CD8-positive, alpha-beta memory T cell (primary cell): ENCODE measurements at regions not wholly inside any gene's neighbourhood (a gene's known extent, or its start where the extent isn't known, plus 50 kb on each side); places are given as distances from the start of the nearest gene placed in this dataset.

Source experiments
- CTCF ChIA-PET: fragments of 350-600 bp; sonication (Branson Sonifier 250); formaldehyde crosslinking; loops from one replicate; lab custom pipeline; 2021; ENCODE audit warnings: antibody characterized with exemption; lab: Charles Lee
- POLR2A ChIA-PET: fragments of 350-600 bp; sonication (Branson Sonifier 250); formaldehyde crosslinking; loops from one replicate; lab custom pipeline; 2021; ENCODE audit warnings: antibody characterized with exemption; lab: Charles Lee
- DNase-seq, 5 donors: peaks; one replicate each; pipeline versions ENCODE4 v3.0.0 to v3.0.0-alpha.2; 2020 to 2022; ENCODE audit warnings: mixed read lengths in 1 of 5
- H3K27ac ChIP-seq: one replicate; pipeline ENCODE4 v1.7.0; 2013; ENCODE audit warnings: low read depth, mild to moderate bottlenecking, low read length, moderate library complexity
- H3K27me3 ChIP-seq: 2 replicates; pipeline ENCODE4 v1.7.0; 2013; ENCODE audit warnings: low read length, mild to moderate bottlenecking; ENCODE audit not compliant: insufficient read depth, poor library complexity, severe bottlenecking
- H3K36me3 ChIP-seq: 2 replicates; pipeline ENCODE4 v1.7.0; 2013; ENCODE audit warnings: mild to moderate bottlenecking, low read length, moderate library complexity; ENCODE audit not compliant: insufficient read depth
- H3K4me1 ChIP-seq: 2 replicates; pipeline ENCODE4 v1.7.0; 2013; ENCODE audit warnings: mild to moderate bottlenecking, low read length, moderate library complexity; ENCODE audit not compliant: insufficient read depth
- H3K4me3 ChIP-seq: 2 replicates; pipeline ENCODE4 v1.7.0; 2013; ENCODE audit warnings: mild to moderate bottlenecking, low read length
- H3K9me3 ChIP-seq: 2 replicates; pipeline ENCODE4 v1.7.0; 2013; ENCODE audit warnings: mild to moderate bottlenecking, low read length
- H3K27ac Mint-ChIP-seq, 8 donors: one replicate each; pipeline ENCODE4 v1.8.0; 2020 to 2021; ENCODE audit warnings: mixed read lengths in 8 of 8, mild to moderate bottlenecking in 6 of 8, inconsistent platforms in 3 of 8, moderate library complexity in 3 of 8
- H3K27me3 Mint-ChIP-seq, 2 donors: one replicate each; pipeline ENCODE4 v1.8.0; 2020 to 2021; ENCODE audit warnings: mixed read lengths in 2 of 2, mild to moderate bottlenecking in 1 of 2, moderate library complexity in 1 of 2
- H3K36me3 Mint-ChIP-seq, 3 donors: one replicate each; pipeline ENCODE4 v1.8.0; 2020 to 2021; ENCODE audit warnings: mixed read lengths in 3 of 3, inconsistent platforms in 1 of 3, mild to moderate bottlenecking in 1 of 3
- H3K4me1 Mint-ChIP-seq, 3 donors: one replicate each; pipeline ENCODE4 v1.8.0; 2020 to 2021; ENCODE audit warnings: mixed read lengths in 3 of 3, inconsistent platforms in 1 of 3, mild to moderate bottlenecking in 1 of 3
- H3K4me3 Mint-ChIP-seq, 7 donors: one replicate each; pipeline ENCODE4 v1.8.0; 2020 to 2021; ENCODE audit warnings: mixed read lengths in 7 of 7, mild to moderate bottlenecking in 6 of 7, moderate library complexity in 4 of 7, inconsistent platforms in 2 of 7
- H3K9me3 Mint-ChIP-seq, 5 donors: one replicate each; pipeline ENCODE4 v1.8.0; 2020 to 2022; ENCODE audit warnings: mixed read lengths in 5 of 5, mild to moderate bottlenecking in 3 of 5, moderate library complexity in 2 of 5, inconsistent platforms in 1 of 5

GRCh38 chr9:88721495-88722279 lies 186.7 kb downstream of the NXNL2 start:
- ChIA-PET CTCF (no interaction called here), POLR2A (no interaction called here)
- no peak for DNase-seq
- no peak overlapping the region for H3K4me3 Mint-ChIP-seq
- H3K27ac Mint-ChIP-seq, result no peak overlapping the region
- peaks cover 0 to 2% (median 0%) of the 10 kb centered on the region in 5 donors for H3K9me3 Mint-ChIP-seq
- H3K4me3 ChIP-seq, result no peak overlapping the region
- no peak overlapping the region for H3K27ac ChIP-seq
- no peaks in the 10 kb centered on the region for H3K9me3 ChIP-seq
- H3K27me3 Mint-ChIP-seq, result peaks cover 10 to 24% of the 10 kb centered on the region in 2 donors
- H3K36me3 Mint-ChIP-seq, result no peaks in the 10 kb centered on the region
- H3K36me3 ChIP-seq, result no peaks in the 10 kb centered on the region
- no peaks in the 10 kb centered on the region for H3K4me1 ChIP-seq
- no peaks in the 10 kb centered on the region for H3K4me1 Mint-ChIP-seq
- no peaks in the 10 kb centered on the region for H3K27me3 ChIP-seq

DNA sequence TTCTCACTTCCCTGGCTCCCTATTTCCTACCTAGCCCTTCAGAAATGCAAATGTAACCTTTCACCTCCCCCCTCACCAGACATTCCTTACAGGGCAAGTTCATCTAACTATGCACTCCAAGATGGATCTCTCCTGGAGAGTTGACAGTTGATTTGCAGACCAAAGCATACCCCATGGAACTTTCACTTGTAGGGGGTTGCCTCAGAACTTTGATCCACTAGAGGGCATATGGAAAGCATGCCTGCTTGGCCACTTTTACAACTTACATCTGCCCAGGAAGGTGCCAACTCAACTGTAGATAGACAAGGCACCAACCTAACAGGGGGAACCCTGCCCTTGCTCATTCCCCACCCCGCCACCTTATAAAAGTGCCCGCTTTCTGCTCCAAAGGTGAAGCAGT lies 187.8 kb downstream of the NXNL2 start:
- Mint-ChIP-seq H3K9me3 (no peaks in the 10 kb centered on the region), H3K27ac (no peak overlapping the region), H3K4me3 (no peak overlapping the region), H3K4me1 (no peaks in the 10 kb centered on the region), H3K27me3 (peaks cover 10 to 22% of the 10 kb centered on the region in 2 donors), H3K36me3 (no peaks in the 10 kb centered on the region)
- no peaks in the 10 kb centered on the region for H3K9me3 ChIP-seq
- DNase-seq, result no peak
- H3K27me3 ChIP-seq, result no peaks in the 10 kb centered on the region
- H3K27ac ChIP-seq, result no peak overlapping the region
- H3K4me1 ChIP-seq, result no peaks in the 10 kb centered on the region
- H3K36me3 ChIP-seq, result no peaks in the 10 kb centered on the region
- H3K4me3 ChIP-seq, result no peak overlapping the region
- POLR2A ChIA-PET, result no interaction called here
- CTCF ChIA-PET, result no interaction called here

- Histone ChIP-seq H3K4me3 (no peak overlapping the region), H3K27me3 (no peaks in the 10 kb centered on the region), H3K36me3 (no peaks in the 10 kb centered on the region), H3K9me3 (no peaks in the 10 kb centered on the region), H3K27ac (no peak overlapping the region), H3K4me1 (no peaks in the 10 kb centered on the region)
- H3K27ac Mint-ChIP-seq, result no peak overlapping the region
- no peaks in the 10 kb centered on the region for H3K36me3 Mint-ChIP-seq
- ChIA-PET POLR2A (no interaction called here), CTCF (no interaction called here)
- H3K4me3 Mint-ChIP-seq, result no peak overlapping the region
- H3K27me3 Mint-ChIP-seq, result peaks cover 8 to 18% of the 10 kb centered on the region in 2 donors
- no peaks in the 10 kb centered on the region for H3K4me1 Mint-ChIP-seq
- no peak for DNase-seq
- H3K9me3 Mint-ChIP-seq, result peaks cover 0 to under 1% (median 0%) of the 10 kb centered on the region in 5 donors
Observed at GRCh38 chr9:88723751-88724150, 188.8 kb downstream of the NXNL2 start.

DNA sequence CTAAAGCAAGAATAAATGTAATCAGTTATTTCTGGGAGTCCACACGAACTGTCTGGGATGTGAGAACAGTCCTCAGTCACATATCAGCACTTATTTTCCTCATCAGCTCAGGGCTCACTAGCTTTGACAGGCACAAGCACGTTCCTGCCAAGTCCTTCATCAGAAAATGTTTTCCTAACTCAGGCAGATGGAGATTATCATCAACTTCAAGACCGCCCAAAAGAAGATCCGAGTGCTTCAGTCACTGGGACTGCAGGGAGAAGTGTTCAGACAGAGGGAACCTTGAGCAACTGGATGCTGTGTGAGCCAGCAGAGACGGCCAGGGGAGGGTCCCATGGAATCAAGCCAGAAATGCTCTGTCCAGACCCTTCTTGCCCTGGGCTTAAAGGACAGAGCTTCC lies 189.4 kb downstream of the NXNL2 start:
- Histone ChIP-seq H3K4me1 (no peaks in the 10 kb centered on the region), H3K4me3 (no peak overlapping the region), H3K9me3 (no peaks in the 10 kb centered on the region), H3K36me3 (no peaks in the 10 kb centered on the region), H3K27me3 (no peaks in the 10 kb centered on the region), H3K27ac (no peak overlapping the region)
- Mint-ChIP-seq H3K4me3 (no peak overlapping the region), H3K27ac (no peak overlapping the region), H3K4me1 (no peaks in the 10 kb centered on the region), H3K9me3 (peaks cover 0 to 2% (median 0%) of the 10 kb centered on the region in 5 donors), H3K27me3 (peaks cover 7 to 13% of the 10 kb centered on the region in 2 donors), H3K36me3 (no peaks in the 10 kb centered on the region)
- no peak for DNase-seq
- CTCF ChIA-PET, result no interaction called here
- POLR2A ChIA-PET, result no interaction called here

DNA sequence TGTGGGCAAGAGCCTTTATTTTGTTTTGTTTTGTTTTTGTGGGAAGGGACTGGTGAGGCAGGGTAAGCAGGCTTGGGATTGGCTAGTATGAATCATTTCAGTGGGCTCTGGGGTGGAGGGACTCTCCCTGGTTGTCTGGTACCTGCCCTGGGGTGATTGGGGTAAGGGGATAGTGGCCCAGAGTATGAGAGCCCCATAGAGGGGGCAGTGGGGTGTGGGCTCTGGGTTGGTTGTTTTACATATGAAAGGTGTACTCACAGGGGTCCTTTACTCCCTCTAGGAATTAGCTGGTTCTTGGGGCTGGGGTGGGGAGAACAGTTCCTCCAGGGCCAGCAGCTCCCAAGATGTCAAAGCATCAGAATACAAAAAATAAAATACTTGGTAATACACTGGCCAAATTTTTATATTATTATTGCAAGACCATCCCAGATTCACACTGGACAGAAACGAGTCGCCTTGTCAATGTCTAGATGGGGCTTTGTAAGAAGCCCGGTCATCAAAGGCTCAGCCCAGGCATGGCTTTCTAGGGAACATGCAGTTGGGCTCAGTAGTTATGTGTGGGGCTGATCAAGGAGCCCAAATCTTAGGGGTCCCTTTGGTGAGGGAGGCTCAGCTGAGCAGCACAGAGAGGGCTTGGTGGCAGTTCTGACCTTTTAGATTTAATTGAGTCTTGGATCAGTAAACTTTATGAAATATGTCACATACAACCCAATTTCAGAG lies 190.5 kb downstream of the NXNL2 start:
- Histone ChIP-seq H3K9me3 (no peaks in the 10 kb centered on the region), H3K27ac (no peak overlapping the region), H3K4me1 (no peaks in the 10 kb centered on the region), H3K36me3 (no peaks in the 10 kb centered on the region), H3K4me3 (no peak overlapping the region), H3K27me3 (no peaks in the 10 kb centered on the region)
- no peaks in the 10 kb centered on the region for H3K4me1 Mint-ChIP-seq
- H3K27me3 Mint-ChIP-seq, result peaks cover 7 to 11% of the 10 kb centered on the region in 2 donors
- H3K27ac Mint-ChIP-seq, result no peak overlapping the region
- CTCF ChIA-PET, result no interaction called here
- H3K9me3 Mint-ChIP-seq, result peaks cover 0 to 2% (median 0%) of the 10 kb centered on the region in 5 donors
- DNase-seq, result no peak
- POLR2A ChIA-PET, result no interaction called here
- H3K36me3 Mint-ChIP-seq, result no peaks in the 10 kb centered on the region
- no peak overlapping the region for H3K4me3 Mint-ChIP-seq

DNA sequence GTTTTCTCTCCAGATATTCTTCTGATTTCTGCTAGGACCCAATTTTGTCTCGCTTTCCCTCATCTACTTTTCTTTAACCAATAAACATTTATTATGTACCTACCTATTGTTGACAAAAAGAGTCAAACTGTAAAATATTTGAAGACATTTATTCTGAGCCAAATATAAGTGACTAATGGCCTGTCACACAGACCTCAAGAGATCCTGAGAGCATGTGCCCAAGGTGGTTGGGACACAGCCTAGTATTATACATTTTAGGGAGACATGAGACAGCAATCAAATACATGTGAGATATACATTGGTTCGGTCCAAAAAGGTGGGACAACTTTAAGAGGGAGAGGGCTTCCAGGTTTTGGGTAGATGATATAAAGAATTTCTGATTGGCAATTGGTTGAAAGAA lies 191.8 kb downstream of the NXNL2 start:
- Mint-ChIP-seq H3K27me3 (peaks cover 5 to 10% of the 10 kb centered on the region in 2 donors), H3K9me3 (peaks cover 0 to 2% (median 0%) of the 10 kb centered on the region in 5 donors), H3K4me3 (no peak overlapping the region), H3K4me1 (no peaks in the 10 kb centered on the region), H3K36me3 (no peaks in the 10 kb centered on the region), H3K27ac (no peak overlapping the region)
- Histone ChIP-seq H3K4me3 (no peak overlapping the region), H3K27me3 (no peaks in the 10 kb centered on the region), H3K27ac (no peak overlapping the region), H3K4me1 (no peaks in the 10 kb centered on the region), H3K36me3 (no peaks in the 10 kb centered on the region), H3K9me3 (no peaks in the 10 kb centered on the region)
- ChIA-PET POLR2A (no interaction called here), CTCF (no interaction called here)
- DNase-seq, result no peak

DNA sequence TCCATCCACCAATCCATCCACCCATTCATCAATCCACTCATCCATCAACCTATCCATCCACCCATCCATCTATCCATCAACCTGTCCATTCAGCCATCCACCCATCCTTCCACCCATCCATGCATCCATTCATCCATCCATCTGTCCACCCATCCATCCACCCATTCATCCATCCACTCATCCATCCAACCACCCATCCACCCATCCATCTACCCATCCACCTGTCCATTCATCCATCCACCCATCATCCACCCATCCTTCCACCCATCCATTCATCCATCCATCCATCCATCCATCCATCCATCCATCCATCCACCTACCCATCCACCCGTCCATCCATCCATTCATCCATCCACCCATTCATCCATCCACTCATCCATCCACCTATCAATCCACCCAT lies 195.8 kb downstream of the NXNL2 start:
- no peak overlapping the region for H3K4me3 Mint-ChIP-seq
- no peaks in the 10 kb centered on the region for H3K36me3 Mint-ChIP-seq
- Histone ChIP-seq H3K4me3 (no peak overlapping the region), H3K36me3 (no peaks in the 10 kb centered on the region), H3K4me1 (no peaks in the 10 kb centered on the region), H3K27me3 (no peaks in the 10 kb centered on the region), H3K9me3 (no peaks in the 10 kb centered on the region), H3K27ac (no peak overlapping the region)
- DNase-seq, result no peak
- peaks cover 0 to 2% (median 0%) of the 10 kb centered on the region in 5 donors for H3K9me3 Mint-ChIP-seq
- H3K27ac Mint-ChIP-seq, result no peak overlapping the region
- H3K27me3 Mint-ChIP-seq, result peaks cover 0 to 2% of the 10 kb centered on the region in 2 donors
- ChIA-PET CTCF (no interaction called here), POLR2A (no interaction called here)
- H3K4me1 Mint-ChIP-seq, result no peaks in the 10 kb centered on the region

DNA sequence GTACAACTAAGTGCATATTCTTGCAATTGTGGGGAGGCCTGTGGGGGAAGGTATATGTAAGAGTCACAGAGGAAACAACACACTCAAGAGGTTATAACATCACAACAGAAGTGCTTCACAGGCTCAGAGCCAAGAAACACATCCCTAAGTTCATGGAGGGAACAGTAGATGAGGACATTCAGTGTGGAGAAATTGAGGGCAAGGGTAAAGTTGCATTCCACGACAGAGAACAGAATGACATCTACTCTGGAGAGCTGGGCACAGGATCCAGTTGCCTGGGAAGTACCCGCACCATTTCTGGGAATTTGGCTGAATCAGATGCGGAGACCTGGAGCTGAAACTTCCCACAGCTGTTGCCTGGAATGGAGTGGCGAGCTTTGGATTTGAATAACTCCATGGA lies 197.2 kb downstream of the NXNL2 start:
- H3K4me1 Mint-ChIP-seq, result no peaks in the 10 kb centered on the region

More for the DNA sequence above, 197.2 kb downstream of the NXNL2 start:
- Histone ChIP-seq H3K9me3 (no peaks in the 10 kb centered on the region), H3K4me1 (no peaks in the 10 kb centered on the region), H3K36me3 (no peaks in the 10 kb centered on the region), H3K27me3 (no peaks in the 10 kb centered on the region), H3K27ac (no peak overlapping the region), H3K4me3 (no peak overlapping the region)
- Mint-ChIP-seq H3K27me3 (peaks cover 0 to 6% of the 10 kb centered on the region in 2 donors), H3K27ac (no peak overlapping the region), H3K36me3 (no peaks in the 10 kb centered on the region), H3K9me3 (peaks cover 0 to 2% (median 0%) of the 10 kb centered on the region in 5 donors), H3K4me3 (no peak overlapping the region)
- no peak for DNase-seq
- ChIA-PET CTCF (no interaction called here), POLR2A (no interaction called here)
